GM23248 (cell line): ENCODE measurements at regions not wholly inside any gene's neighbourhood (a gene's known extent, or its start where the extent isn't known, plus 50 kb on each side); places are given as distances from the start of the nearest gene placed in this dataset.

Experiments
- EZH2 ChIP-seq: fragments of 200-600 bp; sonication (generic); IDR thresholded peaks from 2 replicates; pipeline ENCODE4 v1.6.1; 2018; ENCODE audit warnings: antibody characterized with exemption, mild to moderate bottlenecking; ENCODE audit not compliant: insufficient read depth, poor library complexity, severe bottlenecking
- EZH2phosphoT487 ChIP-seq: fragments of 200-600 bp; sonication (generic); IDR thresholded peaks from 2 replicates; pipeline ENCODE4 v1.6.1; 2018; ENCODE audit warnings: antibody characterized with exemption, moderate library complexity, mild to moderate bottlenecking, low read depth; ENCODE audit not compliant: insufficient read depth

GRCh38 chr3:63026722-63027121 is 151.5 kb upstream of the CADPS start:
- no peak for TF ChIP-seq EZH2phosphoT487
- TF ChIP-seq EZH2, result no peak
